HEK293 (cell line): ENCODE measurements at regions not wholly inside any gene's neighbourhood (a gene's known extent, or its start where the extent isn't known, plus 50 kb on each side); places are given as distances from the start of the nearest gene placed in this dataset.

Experiments
- CTCF ChIA-PET: fragments of 350-600 bp; formaldehyde crosslinking; extraction: SDS; loops from one replicate; lab custom pipeline; 2021; ENCODE audit warnings: antibody characterized with exemption; lab: Yijun Ruan, JAX
- POLR2A ChIA-PET: fragments of 300-600 bp; formaldehyde crosslinking; extraction: SDS; loops from one replicate; lab custom pipeline; 2020; ENCODE audit warnings: antibody characterized with exemption, inconsistent platforms; lab: Yijun Ruan, JAX
- H3K27ac ChIP-seq: fragments of 200-500 bp; sonication (Bioruptor generic); 2 replicates; pipeline ENCODE4 v1.5.1; 2014; ENCODE audit warnings: low read depth, low read length, control low read depth, inconsistent platforms; ENCODE audit errors: extremely low read depth
- H3K36me3 ChIP-seq, 2 experiments: fragments of 200-500 bp in 1 of 2; sonication (Bioruptor generic) in 1 of 2; 1 replicate in 1 of 2; 2 replicates in 1 of 2; pipeline ENCODE4 v1.5.1; 2014 to 2017; ENCODE audit warnings: inconsistent platforms in 2 of 2, low read length in 2 of 2; ENCODE audit not compliant: control insufficient read depth in 2 of 2, insufficient read depth in 1 of 2
- H3K4me1 ChIP-seq: fragments of 200-500 bp; sonication (Bioruptor generic); 2 replicates; pipeline ENCODE4 v1.5.1; 2014; ENCODE audit warnings: mild to moderate bottlenecking, low read length, inconsistent platforms; ENCODE audit not compliant: control insufficient read depth, insufficient read depth
- H3K4me3 ChIP-seq: 2 replicates; pipeline ENCODE4 v1.5.1; 2011; ENCODE audit warnings: low read depth, mild to moderate bottlenecking, control low read depth, low read length, moderate library complexity
- H3K9me3 ChIP-seq: fragments of 200-500 bp; sonication (Bioruptor generic); 2 replicates; pipeline ENCODE4 v1.5.1; 2014; ENCODE audit warnings: low read depth, low read length, inconsistent platforms; ENCODE audit not compliant: control insufficient read depth, insufficient read depth
- KLF10 ChIP-seq: fragments of 450-650 bp; IDR thresholded peaks from 2 replicates; pipeline ENCODE4 v1.5.1; 2018; ENCODE audit warnings: missing biosample characterization, mild to moderate bottlenecking, missing genetic modification characterization
- ZBTB17 ChIP-seq: fragments of 450-650 bp; formaldehyde crosslinking; IDR thresholded peaks from 2 replicates; pipeline ENCODE4 v1.5.1; 2016; ENCODE audit warnings: missing biosample characterization, missing genetic modification characterization
- ZNF221 ChIP-seq: fragments of 450-650 bp; formaldehyde crosslinking; IDR thresholded peaks from 2 replicates; pipeline ENCODE4 v1.5.1; 2017; ENCODE audit warnings: missing biosample characterization, missing genetic modification characterization, borderline replicate concordance
- ZNF274 ChIP-seq, 2 experiments: fragments of 200-500 bp in 1 of 2; fragments of 450-650 bp in 1 of 2; sonication (Bioruptor generic) in 1 of 2; formaldehyde crosslinking in 1 of 2; IDR thresholded peaks; 2 replicates each; pipeline versions ENCODE4 v1.5.1 to v1.6.1; 2014 to 2016; ENCODE audit warnings: borderline replicate concordance in 1 of 2, inconsistent platforms in 1 of 2, low read length in 1 of 2, missing biosample characterization in 1 of 2, missing genetic modification characterization in 1 of 2
- ZNF366 ChIP-seq: fragments of 450-650 bp; formaldehyde crosslinking; conservative IDR thresholded peaks from 2 replicates; pipeline ENCODE4 v1.5.1; 2016; ENCODE audit warnings: missing biosample characterization, missing genetic modification characterization
- ZNF501 ChIP-seq: fragments of 450-650 bp; formaldehyde crosslinking; IDR thresholded peaks from 2 replicates; pipeline ENCODE4 v1.5.1; 2016; ENCODE audit warnings: missing biosample characterization, missing genetic modification characterization
- ZNF549 ChIP-seq: fragments of 450-650 bp; IDR thresholded peaks from 2 replicates; pipeline ENCODE4 v1.5.1; 2018; ENCODE audit warnings: missing biosample characterization, missing genetic modification characterization, mild to moderate bottlenecking, inconsistent platforms, moderate library complexity
- ZNF555 ChIP-seq: fragments of 450-650 bp; formaldehyde crosslinking; conservative IDR thresholded peaks from 2 replicates; pipeline ENCODE4 v1.5.1; 2017; ENCODE audit warnings: missing biosample characterization, mild to moderate bottlenecking, missing genetic modification characterization, inconsistent platforms
- ZNF596 ChIP-seq: fragments of 450-650 bp; IDR thresholded peaks from 2 replicates; pipeline ENCODE4 v1.5.0; 2018; ENCODE audit warnings: missing biosample characterization, mild to moderate bottlenecking, missing genetic modification characterization, moderate library complexity
- ZNF654 ChIP-seq: fragments of 450-650 bp; formaldehyde crosslinking; IDR thresholded peaks from 2 replicates; pipeline ENCODE4 v1.5.1; 2016; ENCODE audit warnings: low read depth, missing biosample characterization, missing genetic modification characterization
- ZNF785 ChIP-seq: fragments of 450-650 bp; formaldehyde crosslinking; IDR thresholded peaks from 2 replicates; pipeline ENCODE4 v1.5.1; 2016; ENCODE audit warnings: missing biosample characterization, missing genetic modification characterization
- ZNF791 ChIP-seq: fragments of 450-650 bp; formaldehyde crosslinking; IDR thresholded peaks from 2 replicates; pipeline ENCODE4 v1.5.1; 2016; ENCODE audit warnings: missing biosample characterization, missing genetic modification characterization
- TF ChIP-seq, protein P1 (sequence below): fragments of 450-650 bp; formaldehyde crosslinking; IDR thresholded peaks from 2 replicates; pipeline ENCODE4; 2016; ENCODE audit warnings: missing biosample characterization, missing genetic modification characterization
- TF ChIP-seq, protein P2 (sequence below): fragments of 450-650 bp; formaldehyde crosslinking; IDR thresholded peaks from 2 replicates; pipeline ENCODE4 v1.5.1; 2017; ENCODE audit warnings: missing biosample characterization, missing genetic modification characterization
- TF ChIP-seq, protein P3 (sequence below): fragments of 450-650 bp; formaldehyde crosslinking; IDR thresholded peaks from 2 replicates; pipeline ENCODE4 v1.5.1; 2017; ENCODE audit warnings: missing biosample characterization, mild to moderate bottlenecking, missing genetic modification characterization, moderate library complexity
- TF ChIP-seq, protein P4 (sequence below): fragments of 450-650 bp; formaldehyde crosslinking; IDR thresholded peaks from 2 replicates; pipeline ENCODE4 v1.5.1; 2016; ENCODE audit warnings: missing biosample characterization, missing genetic modification characterization, low read depth
- TF ChIP-seq, protein P5 (sequence below): fragments of 450-650 bp; IDR thresholded peaks from 2 replicates; pipeline ENCODE4 v1.5.1; 2018; ENCODE audit warnings: missing biosample characterization, missing genetic modification characterization
- TF ChIP-seq, protein P6 (sequence below): fragments of 450-650 bp; formaldehyde crosslinking; IDR thresholded peaks from 2 replicates; pipeline ENCODE4 v1.5.1; 2016; ENCODE audit warnings: missing biosample characterization, missing genetic modification characterization

DNA sequence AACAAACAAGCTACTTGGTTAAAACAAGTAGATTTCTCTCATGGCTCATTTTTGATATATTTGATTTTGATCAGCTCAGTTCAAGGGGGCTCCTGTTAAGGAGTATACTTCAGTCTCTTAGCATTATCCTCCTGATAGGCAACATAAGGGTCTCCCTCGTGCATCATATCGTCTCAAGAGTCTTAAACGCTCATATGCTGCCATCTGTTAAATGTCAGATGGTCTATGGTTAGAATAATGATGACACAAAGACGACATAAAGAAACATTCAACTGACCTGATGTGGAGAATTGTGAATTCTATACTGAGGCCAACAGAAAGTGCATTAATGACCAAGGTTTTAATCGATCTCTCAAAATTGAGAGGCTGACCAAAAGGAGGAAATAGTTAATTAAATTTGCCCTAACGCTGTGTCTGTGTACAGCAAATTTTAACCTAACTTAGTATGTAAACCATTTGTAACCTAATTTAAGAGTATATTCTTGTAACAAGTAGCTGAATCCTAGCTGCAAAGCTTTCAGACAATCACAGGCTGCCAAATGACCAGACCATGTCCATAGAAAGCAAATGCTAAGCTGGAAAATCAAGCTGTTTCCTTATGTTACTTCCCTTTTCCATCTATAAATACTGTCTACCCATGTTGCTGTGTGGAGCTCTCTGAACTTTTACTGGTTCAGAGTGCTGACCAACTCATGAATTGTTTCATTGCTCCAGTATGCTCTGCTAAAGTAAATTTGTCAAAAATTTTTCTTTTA, 1688.5 kb downstream of the GRIK2 start:
- POLR2A ChIA-PET: no interaction called here
- H3K27ac ChIP-seq: no peak overlapping the region
- TF ChIP-seq ZNF501: no peak
- TF ChIP-seq, protein P1, sequence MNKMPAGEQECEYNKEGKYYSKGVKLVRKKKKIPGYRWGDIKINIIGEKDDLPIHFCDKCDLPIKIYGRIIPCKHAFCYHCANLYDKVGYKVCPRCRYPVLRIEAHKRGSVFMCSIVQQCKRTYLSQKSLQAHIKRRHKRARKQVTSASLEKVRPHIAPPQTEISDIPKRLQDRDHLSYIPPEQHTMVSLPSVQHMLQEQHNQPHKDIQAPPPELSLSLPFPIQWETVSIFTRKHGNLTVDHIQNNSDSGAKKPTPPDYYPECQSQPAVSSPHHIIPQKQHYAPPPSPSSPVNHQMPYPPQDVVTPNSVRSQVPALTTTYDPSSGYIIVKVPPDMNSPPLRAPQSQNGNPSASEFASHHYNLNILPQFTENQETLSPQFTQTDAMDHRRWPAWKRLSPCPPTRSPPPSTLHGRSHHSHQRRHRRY (tag by site-specific recombination): no peak
- no peak for TF ChIP-seq ZNF654 (tag by site-specific recombination)
- TF ChIP-seq, protein P2, sequence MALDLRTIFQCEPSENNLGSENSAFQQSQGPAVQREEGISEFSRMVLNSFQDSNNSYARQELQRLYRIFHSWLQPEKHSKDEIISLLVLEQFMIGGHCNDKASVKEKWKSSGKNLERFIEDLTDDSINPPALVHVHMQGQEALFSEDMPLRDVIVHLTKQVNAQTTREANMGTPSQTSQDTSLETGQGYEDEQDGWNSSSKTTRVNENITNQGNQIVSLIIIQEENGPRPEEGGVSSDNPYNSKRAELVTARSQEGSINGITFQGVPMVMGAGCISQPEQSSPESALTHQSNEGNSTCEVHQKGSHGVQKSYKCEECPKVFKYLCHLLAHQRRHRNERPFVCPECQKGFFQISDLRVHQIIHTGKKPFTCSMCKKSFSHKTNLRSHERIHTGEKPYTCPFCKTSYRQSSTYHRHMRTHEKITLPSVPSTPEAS (tag by site-specific recombination): no peak
- TF ChIP-seq ZNF549: no peak
- TF ChIP-seq, all 188 proteins: peak for 0
- Histone ChIP-seq H3K9me3 (no peaks in the 10 kb centered on the region), H3K4me3 (no peak overlapping the region), H3K4me1 (no peaks in the 10 kb centered on the region), H3K36me3 (no peaks in the 10 kb centered on the region)
- CTCF ChIA-PET: interaction anchor here (0.6 to 1.2 kb wide), 2 partner anchors 41 to 44 kb away, joined by 3 to 4 read pairs; no protein-coding TSS in a partner anchor

DNA sequence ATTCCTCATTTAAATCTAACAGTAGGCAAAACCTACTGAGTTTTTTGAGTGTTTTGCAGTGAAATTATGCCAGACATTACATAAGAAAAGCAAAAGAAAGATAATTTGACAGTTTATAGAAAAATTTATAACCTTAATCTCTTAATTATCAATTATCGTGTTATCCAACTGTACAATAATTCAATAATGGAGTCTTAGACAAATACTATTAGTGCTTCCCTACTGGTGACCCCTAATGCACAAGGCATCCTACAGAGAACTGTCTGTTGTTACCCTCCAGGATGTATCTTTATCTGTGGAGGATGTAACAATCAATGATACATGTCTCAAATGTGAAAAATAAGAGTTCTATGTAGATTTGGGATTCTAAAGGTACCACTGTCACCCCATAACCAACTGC, 1687.6 kb downstream of the GRIK2 start:
- H3K36me3 ChIP-seq: no peaks in the 10 kb centered on the region
- no peaks in the 10 kb centered on the region for H3K4me1 ChIP-seq
- CTCF ChIA-PET: interaction anchor here (0.6 to 1.2 kb wide), 2 partner anchors 42 to 44 kb away, joined by 3 to 4 read pairs; no protein-coding TSS in a partner anchor
- H3K27ac ChIP-seq: no peak overlapping the region
- no peak overlapping the region for H3K4me3 ChIP-seq
- no peaks in the 10 kb centered on the region for H3K9me3 ChIP-seq
- TF ChIP-seq ZNF785: no peak
- TF ChIP-seq, protein P3, sequence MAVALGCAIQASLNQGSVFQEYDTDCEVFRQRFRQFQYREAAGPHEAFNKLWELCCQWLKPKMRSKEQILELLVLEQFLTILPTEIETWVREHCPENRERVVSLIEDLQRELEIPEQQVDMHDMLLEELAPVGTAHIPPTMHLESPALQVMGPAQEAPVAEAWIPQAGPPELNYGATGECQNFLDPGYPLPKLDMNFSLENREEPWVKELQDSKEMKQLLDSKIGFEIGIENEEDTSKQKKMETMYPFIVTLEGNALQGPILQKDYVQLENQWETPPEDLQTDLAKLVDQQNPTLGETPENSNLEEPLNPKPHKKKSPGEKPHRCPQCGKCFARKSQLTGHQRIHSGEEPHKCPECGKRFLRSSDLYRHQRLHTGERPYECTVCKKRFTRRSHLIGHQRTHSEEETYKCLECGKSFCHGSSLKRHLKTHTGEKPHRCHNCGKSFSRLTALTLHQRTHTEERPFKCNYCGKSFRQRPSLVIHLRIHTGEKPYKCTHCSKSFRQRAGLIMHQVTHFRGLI (tag by site-specific recombination): no peak
- TF ChIP-seq ZNF366 (tag by site-specific recombination): no peak
- TF ChIP-seq ZNF555 (tag by site-specific recombination): no peak
- no peak for TF ChIP-seq ZBTB17 (tag by site-specific recombination)
- no peak for TF ChIP-seq ZNF596 (tag by site-specific recombination)
- POLR2A ChIA-PET: no interaction called here

DNA sequence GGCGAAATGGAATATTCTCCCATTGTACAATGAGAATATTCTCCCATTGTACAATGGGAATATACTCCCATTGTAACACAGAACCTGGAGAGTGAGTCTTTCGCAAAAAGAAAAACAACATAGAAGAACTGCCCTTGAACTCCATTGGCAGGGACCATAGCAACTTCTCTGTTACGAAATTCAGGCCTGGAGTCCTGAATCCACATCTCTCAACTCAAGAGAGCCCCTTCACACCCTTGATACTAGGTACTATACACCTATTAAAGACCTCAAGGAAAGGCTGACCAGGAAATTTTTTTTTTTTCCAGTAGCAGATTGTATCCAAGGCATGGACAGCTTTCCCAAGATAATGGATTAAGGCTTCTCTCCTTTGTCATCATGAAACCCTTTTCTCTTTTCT, 1687.0 kb downstream of the GRIK2 start:
- Histone ChIP-seq H3K36me3 (no peaks in the 10 kb centered on the region), H3K4me1 (no peaks in the 10 kb centered on the region), H3K9me3 (no peaks in the 10 kb centered on the region), H3K4me3 (no peak overlapping the region), H3K27ac (no peak overlapping the region)
- ChIA-PET POLR2A (no interaction called here), CTCF (no interaction called here)
- TF ChIP-seq ZNF549 (no peak), KLF10 (tag by site-specific recombination) (no peak), ZNF221 (no peak), ZNF791 (tag by site-specific recombination) (no peak), ZNF274 (IDR thresholded peaks at IDR 0.05; ENCODE audit: low read length) (no peak), ZNF274 (tag by site-specific recombination; IDR thresholded peaks at IDR 0.05; ENCODE audit: borderline replicate concordance) (no peak)
- TF ChIP-seq, protein P4, sequence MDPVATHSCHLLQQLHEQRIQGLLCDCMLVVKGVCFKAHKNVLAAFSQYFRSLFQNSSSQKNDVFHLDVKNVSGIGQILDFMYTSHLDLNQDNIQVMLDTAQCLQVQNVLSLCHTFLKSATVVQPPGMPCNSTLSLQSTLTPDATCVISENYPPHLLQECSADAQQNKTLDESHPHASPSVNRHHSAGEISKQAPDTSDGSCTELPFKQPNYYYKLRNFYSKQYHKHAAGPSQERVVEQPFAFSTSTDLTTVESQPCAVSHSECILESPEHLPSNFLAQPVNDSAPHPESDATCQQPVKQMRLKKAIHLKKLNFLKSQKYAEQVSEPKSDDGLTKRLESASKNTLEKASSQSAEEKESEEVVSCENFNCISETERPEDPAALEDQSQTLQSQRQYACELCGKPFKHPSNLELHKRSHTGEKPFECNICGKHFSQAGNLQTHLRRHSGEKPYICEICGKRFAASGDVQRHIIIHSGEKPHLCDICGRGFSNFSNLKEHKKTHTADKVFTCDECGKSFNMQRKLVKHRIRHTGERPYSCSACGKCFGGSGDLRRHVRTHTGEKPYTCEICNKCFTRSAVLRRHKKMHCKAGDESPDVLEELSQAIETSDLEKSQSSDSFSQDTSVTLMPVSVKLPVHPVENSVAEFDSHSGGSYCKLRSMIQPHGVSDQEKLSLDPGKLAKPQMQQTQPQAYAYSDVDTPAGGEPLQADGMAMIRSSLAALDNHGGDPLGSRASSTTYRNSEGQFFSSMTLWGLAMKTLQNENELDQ: no peak
- TF ChIP-seq, protein P5, sequence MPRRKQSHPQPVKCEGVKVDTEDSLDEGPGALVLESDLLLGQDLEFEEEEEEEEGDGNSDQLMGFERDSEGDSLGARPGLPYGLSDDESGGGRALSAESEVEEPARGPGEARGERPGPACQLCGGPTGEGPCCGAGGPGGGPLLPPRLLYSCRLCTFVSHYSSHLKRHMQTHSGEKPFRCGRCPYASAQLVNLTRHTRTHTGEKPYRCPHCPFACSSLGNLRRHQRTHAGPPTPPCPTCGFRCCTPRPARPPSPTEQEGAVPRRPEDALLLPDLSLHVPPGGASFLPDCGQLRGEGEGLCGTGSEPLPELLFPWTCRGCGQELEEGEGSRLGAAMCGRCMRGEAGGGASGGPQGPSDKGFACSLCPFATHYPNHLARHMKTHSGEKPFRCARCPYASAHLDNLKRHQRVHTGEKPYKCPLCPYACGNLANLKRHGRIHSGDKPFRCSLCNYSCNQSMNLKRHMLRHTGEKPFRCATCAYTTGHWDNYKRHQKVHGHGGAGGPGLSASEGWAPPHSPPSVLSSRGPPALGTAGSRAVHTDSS (tag by site-specific recombination): no peak
- TF ChIP-seq, protein P6, sequence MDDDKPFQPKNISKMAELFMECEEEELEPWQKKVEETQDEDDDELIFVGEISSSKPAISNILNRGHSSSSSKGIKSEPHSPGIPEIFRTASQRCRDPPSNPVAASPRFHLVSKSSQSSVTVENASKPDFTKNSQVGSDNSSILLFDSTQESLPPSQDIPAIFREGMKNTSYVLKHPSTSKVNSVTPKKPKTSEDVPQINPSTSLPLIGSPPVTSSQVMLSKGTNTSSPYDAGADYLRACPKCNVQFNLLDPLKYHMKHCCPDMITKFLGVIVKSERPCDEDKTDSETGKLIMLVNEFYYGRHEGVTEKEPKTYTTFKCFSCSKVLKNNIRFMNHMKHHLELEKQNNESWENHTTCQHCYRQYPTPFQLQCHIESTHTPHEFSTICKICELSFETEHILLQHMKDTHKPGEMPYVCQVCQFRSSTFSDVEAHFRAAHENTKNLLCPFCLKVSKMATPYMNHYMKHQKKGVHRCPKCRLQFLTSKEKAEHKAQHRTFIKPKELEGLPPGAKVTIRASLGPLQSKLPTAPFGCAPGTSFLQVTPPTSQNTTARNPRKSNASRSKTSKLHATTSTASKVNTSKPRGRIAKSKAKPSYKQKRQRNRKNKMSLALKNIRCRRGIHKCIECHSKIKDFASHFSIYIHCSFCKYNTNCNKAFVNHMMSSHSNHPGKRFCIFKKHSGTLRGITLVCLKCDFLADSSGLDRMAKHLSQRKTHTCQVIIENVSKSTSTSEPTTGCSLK: no peak
